Activated CD4-positive, alpha-beta T cell treated with anti-CD3 and anti-CD28 coated beads, Interleukin-2, amount 50 U/mL, for 4 hours (primary cell): ENCODE measurements at regions not wholly inside any gene's neighbourhood (a gene's known extent, or its start where the extent isn't known, plus 50 kb on each side); places are given as distances from the start of the nearest gene placed in this dataset.

Experiments
- DNase-seq, 2 experiments: peaks; one replicate each; pipeline ENCODE4 v3.0.0-alpha.2; 2020

DNA sequence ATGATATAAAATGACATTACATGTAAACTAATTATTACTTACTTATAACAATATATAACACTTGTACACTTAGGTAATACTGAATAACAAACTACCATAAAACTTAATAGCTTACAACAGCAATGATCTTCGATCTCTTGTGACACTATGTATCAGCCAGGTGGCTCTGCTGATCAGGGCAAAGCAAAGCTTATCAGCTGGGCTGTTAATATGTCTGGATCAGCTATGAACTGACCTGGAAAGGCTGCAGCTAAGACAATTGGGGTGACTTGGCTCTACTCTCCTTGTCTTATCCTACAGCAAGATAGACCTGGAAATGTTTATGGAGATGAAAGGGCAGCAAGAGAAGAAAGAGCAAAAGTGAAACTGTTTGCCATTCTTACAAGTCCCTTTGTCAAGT lies 511.3 kb downstream of the TLR4 start:
- no peak for DNase-seq

DNA sequence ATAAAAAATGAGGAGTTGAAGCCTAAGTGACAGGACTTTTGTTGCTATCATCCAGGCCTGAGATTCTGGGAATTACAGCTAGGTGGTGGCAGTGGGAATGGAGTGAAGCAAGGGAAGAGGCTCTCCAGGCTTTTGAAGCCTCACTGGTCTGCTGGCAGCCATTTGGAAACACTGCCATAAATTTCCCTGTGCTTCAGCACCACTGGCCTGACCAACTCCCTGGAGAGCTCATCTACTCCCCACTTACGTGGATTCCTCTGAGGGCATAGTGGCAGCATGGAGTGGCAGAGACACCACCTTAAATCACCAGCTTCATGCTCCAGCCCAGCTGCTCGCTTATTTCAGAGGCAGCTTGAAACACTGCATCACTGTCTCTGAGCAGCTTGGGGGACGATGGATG lies 518.2 kb downstream of the TLR4 start:
- DNase-seq: no peak

DNA sequence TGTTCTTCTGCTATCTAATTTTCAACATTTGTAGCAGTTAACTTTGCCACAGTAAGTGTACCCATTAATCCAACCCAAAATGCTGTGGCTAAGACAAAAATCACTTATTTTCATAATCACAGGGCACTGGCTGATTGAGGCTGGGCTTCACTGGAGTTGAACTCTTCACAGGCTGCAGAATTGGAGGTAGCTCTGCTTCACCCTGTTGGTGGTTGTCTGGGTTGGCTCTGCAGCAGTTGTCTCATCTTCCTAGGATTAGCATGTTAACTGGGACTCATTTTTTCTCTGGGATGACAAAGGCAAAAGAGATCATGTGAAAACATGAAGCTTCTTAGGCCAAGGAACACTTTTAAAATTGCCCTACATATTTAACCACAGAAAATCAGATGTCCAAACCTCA lies 518.9 kb downstream of the TLR4 start:
- DNase-seq: no peak

DNA sequence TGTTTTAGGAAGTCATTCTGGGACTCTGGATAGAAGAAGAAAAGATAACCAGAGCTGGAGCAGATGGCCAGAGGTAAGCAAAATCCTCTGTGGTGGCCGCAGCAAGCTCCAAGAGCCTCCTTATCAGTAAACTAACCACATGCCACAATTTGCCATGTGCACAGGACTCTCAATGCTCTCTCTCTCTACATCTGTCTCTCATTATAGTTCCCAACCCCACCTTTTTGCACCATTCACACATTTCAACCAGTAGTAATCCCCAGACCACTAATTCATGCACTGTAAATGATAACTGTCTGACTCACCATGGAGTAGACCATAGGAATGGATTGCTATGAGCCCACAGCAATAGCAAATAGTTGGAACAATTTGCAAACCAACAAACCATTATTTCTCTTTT lies 526.1 kb downstream of the TLR4 start:
- no peak for DNase-seq

DNA sequence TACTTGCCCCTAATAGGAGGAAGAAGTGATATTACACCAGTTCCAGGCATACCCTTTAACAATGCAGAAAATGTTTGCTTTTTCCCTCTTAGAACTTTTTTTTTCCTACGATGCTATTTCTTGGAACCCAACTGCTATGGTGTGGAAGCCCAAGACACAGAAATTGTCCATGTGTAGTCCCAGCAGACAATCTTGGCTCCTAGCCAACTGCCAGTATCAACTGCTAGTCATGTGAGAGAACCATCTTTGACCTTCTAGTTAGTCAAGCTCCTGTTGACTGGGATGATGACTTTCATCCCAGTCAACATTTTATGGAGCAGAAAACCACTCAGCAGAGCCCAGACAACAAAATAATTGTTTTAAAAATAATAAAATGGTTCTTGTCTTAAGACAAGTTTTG lies 532.4 kb downstream of the TLR4 start:
- DNase-seq: no peak

DNA sequence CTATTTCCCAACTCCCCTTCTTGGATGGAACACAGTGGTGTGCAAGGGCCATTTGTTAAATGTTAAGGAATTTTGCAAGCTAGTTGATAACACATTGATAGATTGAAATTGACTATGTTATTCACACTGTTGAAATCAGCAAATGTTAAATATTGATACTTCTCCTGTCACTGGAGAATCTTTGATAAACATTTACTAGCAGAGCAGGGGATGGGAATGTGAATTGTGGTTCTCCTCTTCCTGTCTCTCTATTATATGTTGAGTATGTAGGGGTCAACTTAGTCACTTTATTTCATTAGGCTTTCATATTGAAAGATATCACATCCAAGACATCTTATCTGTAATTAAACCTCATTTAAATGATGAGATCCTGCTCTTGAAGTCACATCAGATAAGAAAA lies 533.9 kb downstream of the TLR4 start:
- DNase-seq: no peak

DNA sequence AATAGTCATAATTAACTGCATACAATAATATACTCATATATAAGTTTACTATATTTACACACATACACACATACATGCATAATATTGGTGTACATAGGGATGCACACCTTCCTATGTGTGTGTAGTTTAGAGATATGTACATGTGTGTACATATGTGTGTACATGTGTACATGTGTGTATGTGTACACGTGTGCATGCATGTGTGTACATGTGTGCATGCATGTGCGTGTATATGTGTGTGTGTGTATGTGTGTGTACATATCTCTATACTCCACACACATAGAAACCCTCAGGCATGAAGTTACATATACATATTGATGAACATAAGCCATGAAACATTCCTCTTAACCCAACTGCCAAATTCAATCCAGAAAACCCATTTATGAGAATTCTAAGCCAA lies 547.8 kb downstream of the TLR4 start:
- DNase-seq: no peak

DNA sequence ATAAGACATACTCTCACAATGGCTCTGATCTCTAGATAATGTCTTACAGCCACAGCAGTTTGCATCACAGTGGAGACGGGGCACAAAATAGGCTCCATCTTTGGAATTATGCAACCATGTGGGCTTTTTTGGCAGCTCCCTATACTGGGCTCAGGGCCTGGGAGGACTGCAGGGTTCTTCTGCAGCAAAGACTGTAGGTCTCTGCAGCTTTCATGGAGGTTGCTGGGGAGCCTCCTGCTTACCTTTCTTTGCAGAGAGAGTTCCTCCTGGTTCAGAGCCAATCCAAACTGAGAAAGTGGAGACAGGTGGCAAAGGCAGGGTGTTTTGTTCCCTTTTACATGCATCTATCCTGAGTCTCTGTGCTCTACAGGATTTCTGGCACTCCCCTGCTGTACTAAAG lies 558.0 kb downstream of the TLR4 start:
- DNase-seq: no peak

DNA sequence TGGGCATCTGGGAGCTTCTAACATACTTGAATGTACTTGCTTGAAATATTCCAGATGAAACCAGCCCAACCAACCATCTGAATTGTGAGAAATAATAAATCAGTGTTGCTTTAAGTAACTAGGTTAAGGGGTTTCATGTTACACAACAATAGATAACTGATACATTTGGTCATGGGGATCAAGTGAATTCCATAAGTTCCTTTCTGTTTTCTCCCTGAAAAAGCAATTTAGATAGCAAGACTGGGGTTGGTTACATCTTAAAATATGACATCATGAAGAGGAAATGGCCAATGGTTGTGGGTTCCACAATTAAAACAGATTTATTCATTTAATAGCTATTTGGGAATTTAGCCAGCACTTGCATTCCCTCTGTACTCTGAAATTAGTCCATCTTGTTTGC lies 559.7 kb downstream of the TLR4 start:
- DNase-seq: no peak

DNA sequence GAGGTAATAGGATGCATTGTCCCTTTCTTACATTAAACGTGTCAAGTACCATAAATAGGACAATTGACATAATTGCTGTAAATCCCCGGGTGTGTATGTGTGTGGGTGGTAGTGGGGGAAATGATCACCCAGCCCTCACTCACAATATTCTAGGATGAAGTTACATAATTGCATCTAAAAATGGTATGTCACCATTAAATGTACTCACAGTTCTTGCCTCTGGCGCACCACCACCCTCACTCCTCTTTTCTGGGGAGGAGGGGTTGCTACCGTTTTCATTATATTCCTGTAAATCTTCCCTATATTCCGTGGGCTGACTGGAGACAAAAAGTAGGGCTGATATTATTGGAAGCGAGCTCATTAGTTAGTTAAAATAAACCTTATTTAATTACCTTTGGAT lies 563.8 kb downstream of the TLR4 start:
- no peak for DNase-seq

DNA sequence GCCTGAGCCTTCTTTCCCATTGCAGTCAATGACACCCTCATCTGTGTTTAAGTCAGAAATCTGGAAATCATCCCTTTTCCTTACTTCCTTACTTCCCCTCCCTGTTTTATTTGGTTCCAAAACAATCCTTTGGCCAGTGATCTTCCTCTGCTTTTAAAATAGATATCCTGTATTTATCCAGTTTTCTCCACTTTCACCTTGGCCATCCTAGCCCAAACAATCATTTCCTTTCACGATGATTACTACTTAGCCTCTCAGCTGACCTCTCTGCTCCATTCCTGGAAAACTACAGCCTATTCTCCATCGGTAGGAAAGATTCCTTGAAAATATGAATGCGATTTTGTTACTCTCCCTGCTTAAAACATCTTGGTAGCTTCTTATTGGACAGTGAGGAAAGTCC lies 565.4 kb downstream of the TLR4 start:
- no peak for DNase-seq

DNA sequence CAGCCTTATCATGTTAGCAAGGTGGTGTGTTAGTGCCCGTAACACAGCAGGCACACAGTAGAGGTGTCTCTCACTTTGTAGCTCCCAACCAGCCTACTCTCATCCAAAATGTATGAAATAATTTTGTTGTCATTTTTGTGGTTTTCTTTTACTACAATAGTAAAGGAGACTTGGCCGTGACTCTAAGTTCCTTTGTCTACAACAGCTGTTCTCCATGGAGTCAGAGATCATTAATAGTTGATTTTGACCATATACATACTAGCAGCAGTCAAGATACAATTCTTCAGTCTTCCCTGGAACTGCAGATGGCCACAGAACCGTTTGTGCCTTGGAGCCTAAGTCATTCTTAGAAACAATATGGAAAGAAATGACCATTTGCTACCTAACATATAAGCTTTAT lies 567.1 kb downstream of the TLR4 start:
- no peak for DNase-seq

DNA sequence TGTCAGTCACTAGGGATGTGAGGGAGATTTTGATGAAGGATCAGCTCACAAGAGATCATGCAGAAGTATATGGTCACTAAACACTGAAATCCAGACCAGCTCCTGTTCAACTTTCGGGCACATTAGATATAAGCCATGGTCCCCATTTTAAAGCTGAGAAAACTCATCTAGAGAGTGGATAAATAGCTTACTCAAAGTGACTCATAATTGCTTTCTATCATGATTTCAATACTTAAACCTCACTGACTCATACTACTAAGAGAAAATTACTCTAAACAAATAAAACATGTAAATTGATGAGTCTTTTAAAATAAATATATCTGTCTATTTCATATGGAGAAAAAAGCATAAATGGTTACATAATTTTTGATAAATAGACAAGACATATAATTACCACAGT lies 567.7 kb downstream of the TLR4 start:
- no peak for DNase-seq

DNA sequence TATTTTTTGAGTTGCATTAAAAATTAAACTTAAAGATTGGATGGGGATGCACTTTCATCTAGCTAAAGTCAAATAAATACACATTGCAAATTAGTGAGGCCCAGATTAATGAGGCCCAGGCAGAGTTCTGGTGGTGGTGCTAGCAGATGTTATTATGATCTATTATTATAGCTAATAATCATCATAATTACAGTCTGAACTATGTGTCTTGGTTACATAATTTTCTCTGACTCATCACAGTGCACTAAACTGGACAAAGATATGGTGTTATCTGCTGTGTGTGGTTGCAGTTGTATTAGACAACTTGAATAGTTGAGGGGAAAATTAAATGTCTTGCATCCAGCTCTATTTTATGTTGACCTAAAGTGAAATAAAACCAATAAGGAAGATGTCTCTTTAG lies 568.8 kb downstream of the TLR4 start:
- DNase-seq: no peak

DNA sequence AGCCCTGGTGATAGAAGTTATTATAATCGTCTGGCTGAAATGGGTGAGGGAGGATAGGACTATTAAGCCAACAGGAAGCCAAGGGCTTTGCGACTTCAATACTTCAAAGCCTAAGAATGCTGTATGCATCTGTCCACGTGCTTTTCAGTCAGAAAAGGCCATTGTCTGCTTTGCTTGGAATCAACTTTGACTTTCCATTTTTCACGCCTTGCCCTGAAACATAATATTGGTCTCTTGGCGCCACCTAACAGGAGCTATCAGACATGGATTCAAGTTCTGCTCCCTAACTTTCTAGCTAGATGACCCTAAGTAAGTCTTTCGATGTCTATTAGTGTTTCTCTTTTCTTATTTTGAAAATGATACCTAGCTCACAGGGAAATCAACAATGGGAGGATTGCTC lies 572.6 kb downstream of the TLR4 start:
- DNase-seq: no peak

DNA sequence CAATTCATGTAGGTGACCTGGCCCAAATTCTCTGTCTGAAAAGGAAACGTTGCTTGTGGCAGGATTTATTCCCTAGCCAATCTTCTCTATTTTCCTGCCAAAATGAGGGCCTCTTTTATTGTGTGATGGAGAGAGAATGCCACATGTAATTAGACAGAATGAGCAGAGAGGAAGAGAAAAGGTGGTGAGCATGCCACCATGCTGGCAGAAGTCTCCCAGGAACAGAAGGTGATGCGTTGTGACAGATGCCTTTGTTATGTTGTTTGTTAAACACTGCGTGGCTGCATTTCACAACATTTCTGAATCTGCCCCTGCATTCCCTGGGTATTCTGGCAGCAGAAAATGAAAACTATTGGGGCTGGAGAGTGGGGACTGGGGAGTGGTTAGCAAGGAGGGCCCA lies 577.6 kb downstream of the TLR4 start:
- DNase-seq: no peak

DNA sequence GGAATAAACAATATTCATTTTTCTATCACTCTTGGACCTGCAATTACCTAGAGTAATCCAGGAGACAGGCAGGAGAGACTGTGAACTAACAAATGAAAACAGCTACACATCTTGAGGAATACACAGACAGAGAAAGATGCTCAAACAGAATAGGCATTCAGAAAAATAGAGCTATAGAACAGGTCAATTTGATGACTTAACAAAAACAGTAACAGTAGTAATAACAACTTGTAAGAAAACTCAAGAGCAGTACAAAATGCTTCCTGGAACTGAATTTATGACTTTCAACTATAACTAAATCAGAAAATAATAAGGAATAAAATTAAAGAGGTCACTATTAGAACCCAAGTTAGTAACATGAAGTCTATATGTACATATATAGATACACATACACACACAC lies 579.3 kb downstream of the TLR4 start:
- DNase-seq: no peak

DNA sequence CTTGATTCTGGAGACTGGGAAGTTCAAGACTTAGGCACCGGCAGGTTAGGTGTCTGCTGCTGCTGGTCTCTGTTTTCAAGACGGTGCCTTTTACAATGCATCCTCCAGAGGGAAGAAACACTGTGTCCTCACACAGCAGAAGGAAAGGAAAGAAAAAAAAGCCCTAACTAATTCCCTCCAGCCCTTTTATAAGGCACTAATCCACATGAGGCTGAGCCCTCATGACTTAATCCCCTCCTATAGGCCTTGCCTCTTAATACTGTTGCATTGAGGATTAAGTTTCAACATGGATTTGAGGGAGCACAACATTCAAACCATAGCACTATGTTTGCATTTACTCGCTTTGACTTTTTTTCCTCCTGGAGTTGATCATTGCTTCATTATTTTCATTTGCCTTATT lies 585.9 kb downstream of the TLR4 start:
- DNase-seq: no peak

DNA sequence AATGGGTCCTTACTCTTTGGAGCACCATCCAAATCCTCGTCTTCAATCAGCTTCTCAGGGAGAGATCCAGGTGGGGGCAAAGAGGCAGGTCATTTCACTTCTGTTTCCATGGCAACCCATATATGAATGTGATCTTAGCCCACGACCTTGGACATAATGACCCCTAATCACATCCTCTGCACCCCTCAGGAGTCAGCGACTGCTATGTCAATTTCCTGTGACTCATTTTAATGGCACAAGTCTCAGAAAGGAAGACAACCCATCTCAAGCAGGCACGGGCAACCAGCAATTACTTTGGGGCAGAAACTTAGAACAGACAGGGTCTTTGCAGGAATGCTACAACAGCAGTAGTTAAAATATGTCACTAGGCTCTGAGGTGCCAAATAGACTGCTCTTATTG lies 591.2 kb downstream of the TLR4 start:
- no peak for DNase-seq

DNA sequence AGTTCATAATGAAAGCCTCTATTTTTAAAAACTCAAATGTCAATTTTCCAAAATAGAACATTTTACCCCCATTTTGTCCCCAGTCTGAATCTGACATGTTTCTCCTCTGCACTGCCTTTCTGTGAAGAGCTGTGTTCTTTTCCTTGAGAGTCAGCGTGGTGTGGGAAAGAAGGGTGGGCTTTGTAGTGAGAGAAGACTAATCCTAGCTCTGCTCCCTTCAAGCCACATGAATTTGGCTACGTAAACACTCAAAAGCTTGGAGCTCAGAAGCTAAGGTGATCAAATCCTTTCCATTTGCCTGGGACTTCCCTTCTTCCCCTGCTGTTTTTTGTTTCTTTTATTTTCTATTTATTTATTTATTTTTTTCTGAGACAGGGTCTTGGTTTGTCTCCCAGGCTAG lies 598.5 kb downstream of the TLR4 start:
- DNase-seq: no peak

DNA sequence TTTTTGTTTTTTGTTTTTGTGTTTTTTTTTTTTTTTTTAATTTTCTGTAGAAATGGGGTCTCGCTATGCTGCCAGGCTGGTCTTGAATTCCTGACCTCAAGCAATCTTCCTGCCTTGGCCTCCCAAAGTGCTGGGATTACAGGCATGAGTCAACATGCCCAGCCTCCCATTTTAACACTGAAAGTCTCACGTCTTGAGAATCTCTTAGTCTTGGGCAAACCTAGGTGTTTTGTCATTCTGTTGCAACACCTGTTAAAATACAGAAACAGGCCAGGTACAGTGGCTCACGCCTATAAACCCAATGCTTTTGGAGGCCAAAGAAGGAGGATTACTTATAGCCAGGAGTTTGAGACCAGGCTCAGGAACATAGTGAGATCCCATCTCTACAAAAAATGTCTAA lies 599.0 kb downstream of the TLR4 start:
- DNase-seq: no peak

DNA sequence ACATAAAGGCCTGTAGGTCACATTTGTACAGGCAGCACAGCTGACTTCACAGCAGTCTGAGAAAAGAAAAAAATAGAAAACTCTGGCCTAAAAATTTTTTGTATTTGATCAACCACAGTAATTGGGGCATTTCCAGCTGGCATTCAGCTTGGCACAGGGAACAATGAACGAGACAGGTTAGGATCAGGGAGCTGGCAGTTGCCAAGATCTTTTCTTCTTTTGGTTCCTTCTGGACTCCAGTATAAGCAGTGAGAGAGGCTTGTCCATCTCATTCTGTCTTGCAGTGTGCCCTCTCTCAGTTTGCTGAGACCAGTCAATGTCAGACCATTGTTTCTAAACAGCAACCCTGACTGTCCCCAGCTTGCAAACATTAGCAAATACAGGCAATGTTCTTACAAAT lies 601.1 kb downstream of the TLR4 start:
- no peak for DNase-seq

DNA sequence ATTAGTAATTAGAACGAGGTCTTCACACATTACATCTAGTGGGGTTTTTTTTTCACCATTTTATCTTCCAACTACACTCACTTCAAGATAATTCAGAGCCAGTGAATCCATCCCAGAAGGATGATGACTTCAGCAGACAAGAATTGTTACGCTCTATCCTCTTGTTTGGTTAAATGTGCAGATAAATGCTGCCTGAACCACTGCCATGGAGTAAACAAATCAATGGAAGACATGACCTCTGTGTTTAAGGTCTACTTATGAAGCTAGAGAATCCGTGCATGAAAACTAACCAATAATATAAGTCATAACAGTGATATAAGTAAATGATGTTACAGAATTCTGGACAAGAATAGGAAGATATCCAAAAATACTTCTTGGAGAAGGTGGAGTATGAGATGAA lies 602.6 kb downstream of the TLR4 start:
- DNase-seq: no peak

DNA sequence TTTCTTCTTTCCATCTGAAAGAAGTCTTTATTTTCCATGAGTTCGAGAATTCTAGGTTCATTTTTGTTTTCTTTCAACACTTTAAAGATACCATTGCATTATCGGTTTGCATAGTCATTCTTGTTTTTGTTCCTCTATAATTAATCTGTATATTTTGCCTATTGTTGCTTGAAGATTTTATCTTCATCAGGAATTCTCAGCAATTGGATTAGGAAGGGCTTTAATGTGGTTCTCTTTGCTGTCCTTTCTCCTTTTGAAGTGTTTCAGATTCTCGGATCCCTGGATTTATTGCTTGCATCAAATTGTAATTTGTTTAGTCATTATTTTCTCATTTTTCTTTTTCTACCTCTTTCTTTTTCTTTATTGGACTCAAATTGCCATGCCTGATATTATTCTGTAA lies 609.8 kb downstream of the TLR4 start:
- DNase-seq: no peak

DNA sequence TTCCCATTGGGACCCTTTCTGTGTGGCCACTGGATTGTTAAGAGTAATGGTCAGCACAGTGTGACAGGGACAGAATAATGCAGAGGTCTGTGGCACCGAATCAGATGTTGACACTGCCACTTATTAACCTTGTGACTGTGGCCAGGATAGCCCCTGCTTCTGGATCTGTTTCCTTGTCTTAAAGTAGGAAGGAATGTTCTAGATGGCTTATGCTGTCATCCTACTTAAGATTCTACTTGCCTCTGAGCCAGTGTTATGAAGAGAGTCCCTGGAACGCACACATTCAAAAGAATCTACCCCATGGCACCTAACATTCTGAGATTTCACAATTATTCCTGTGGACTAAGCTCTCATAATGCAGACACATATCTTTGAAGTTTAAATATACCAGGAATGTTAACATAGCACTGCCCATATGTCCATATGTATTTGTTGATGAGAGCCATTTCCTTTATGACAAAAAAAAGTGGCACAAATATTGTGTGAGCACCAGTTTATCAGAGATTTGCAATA lies 612.7 kb downstream of the TLR4 start:
- DNase-seq: no peak

DNA sequence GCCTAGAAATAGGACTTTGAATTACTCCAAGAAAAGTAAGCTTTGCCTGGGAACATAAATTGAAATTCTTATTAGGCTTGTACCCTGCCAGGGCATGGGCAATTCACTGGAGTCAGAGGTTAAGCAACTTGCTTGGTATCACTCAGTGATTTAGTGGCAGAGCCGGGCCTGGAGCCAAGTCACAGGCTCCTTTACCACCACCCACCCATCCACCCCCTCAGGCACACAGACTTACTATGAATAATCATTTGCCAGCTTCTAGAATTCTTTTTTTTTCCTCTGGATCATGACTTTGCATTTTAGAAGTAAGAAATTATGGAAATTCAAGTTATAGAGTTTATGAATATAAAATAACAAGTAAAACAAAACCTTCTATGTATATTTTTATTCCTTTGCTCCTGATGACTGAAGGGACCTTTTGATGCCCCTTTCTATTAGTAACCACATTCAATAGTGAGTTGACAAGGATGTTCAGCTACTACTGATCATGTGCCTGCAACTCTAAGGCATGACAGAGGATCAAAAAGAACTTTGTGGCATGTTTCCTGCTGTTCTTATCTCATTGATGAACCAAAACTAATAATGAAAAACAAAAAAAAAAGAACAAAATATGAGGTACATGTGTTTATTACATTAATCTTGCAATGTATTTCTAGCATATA lies 614.7 kb downstream of the TLR4 start:
- no peak for DNase-seq
